ENCODE measurements at regions not wholly inside any gene's neighbourhood (a gene's known extent, or its start where the extent isn't known, plus 50 kb on each side); places are given as distances from the start of the nearest gene placed in this dataset.

GRCh38 chr3:24829629-24830229, 335.1 kb upstream of the THRB start:
- TF ChIP-seq CTCF (IDR thresholded peaks at IDR 0.05) (no peak), POLR2A (IDR thresholded peaks at IDR 0.05) (no peak)

Measured in right lobe of liver (tissue), 4 donors.